ENCODE measurements at regions not wholly inside any gene's neighbourhood (a gene's known extent, or its start where the extent isn't known, plus 50 kb on each side); places are given as distances from the start of the nearest gene placed in this dataset.

DNA sequence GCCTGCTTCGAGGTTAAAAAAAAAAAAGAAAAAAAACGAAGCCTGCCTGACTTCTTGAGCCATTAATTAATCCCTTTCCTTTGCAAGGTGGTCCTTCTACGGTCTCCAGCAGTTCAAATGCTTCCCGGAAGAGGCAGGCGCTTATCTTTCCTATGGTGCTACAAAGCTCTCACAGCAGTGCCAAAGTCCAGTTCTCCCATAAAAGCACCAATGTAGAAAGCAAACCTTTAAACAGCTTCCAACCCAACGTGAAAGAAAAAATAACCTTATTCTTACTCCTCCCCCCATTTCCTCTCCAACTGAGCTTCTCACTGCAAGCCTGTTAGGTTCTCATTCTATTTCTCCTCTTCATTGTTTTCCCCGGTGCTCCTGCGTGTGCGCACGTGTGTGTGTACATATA is 317.4 kb upstream of the SOX11 start:
- no peak overlapping the region for H3K4me3 ChIP-seq
- intact Hi-C loops (cut with DNase I; ENCODE audit: low total_unique reads) = no loop called here
- no peaks in the 10 kb centered on the region for H3K4me1 ChIP-seq
- no peak for DNase-seq
- TF ChIP-seq CTCF (IDR thresholded peaks at IDR 0.05) = no peak
- H3K36me3 ChIP-seq = no peaks in the 10 kb centered on the region
- no peaks in the 10 kb centered on the region for H3K9me3 ChIP-seq
- no peaks in the 10 kb centered on the region for H3K27me3 ChIP-seq
- H3K27ac ChIP-seq = no peak overlapping the region

GRCh38 chr2:5377323-5377722 is 314.9 kb upstream of the SOX11 start:
- intact Hi-C loops (cut with DNase I; ENCODE audit: low total_unique reads) = no loop called here
- Histone ChIP-seq H3K27me3 (no peaks in the 10 kb centered on the region), H3K36me3 (no peaks in the 10 kb centered on the region), H3K4me1 (no peaks in the 10 kb centered on the region), H3K27ac (no peak overlapping the region), H3K4me3 (no peak overlapping the region), H3K9me3 (no peaks in the 10 kb centered on the region)
- no peak for DNase-seq
- no peak for TF ChIP-seq CTCF (IDR thresholded peaks at IDR 0.05)

GRCh38 chr2:5379811-5380210 is 312.4 kb upstream of the SOX11 start:
- no peaks in the 10 kb centered on the region for H3K36me3 ChIP-seq
- intact Hi-C loops (cut with DNase I; ENCODE audit: low total_unique reads) = no loop called here
- no peak for TF ChIP-seq CTCF (IDR thresholded peaks at IDR 0.05)
- no peak for DNase-seq
- no peak overlapping the region for H3K27ac ChIP-seq
- no peaks in the 10 kb centered on the region for H3K27me3 ChIP-seq
- no peak overlapping the region for H3K4me3 ChIP-seq
- no peaks in the 10 kb centered on the region for H3K4me1 ChIP-seq
- H3K9me3 ChIP-seq = no peaks in the 10 kb centered on the region

- intact Hi-C loops (cut with DNase I; ENCODE audit: low total_unique reads) = no loop called here
- H3K4me3 ChIP-seq = no peak overlapping the region
- H3K9me3 ChIP-seq = no peaks in the 10 kb centered on the region
- DNase-seq = no peak
- no peak overlapping the region for H3K27ac ChIP-seq
- no peaks in the 10 kb centered on the region for H3K27me3 ChIP-seq
- no peak for TF ChIP-seq CTCF (IDR thresholded peaks at IDR 0.05)
- no peaks in the 10 kb centered on the region for H3K4me1 ChIP-seq
- no peaks in the 10 kb centered on the region for H3K36me3 ChIP-seq
These were observed 306.6 kb upstream of the SOX11 start for GRCh38 chr2:5385596-5385995.

DNA sequence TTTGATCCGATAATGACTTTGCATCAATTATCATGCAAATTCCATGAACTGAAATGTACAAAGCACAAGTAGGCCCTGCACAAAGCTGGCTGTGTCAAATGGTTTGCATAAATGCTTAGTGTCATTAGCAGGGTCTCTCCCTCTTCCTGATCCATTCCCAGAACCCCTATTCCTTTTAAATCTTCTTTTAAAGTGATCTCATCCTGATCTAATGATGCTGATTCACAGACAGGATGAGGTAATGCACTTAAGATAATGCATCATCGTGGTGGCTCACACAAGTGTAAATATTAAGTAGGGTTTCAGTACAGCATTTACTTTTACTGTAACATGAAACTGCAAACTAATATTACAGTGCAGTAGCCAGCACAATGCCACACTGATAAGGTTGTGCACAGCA is 304.8 kb upstream of the SOX11 start:
- TF ChIP-seq CTCF (IDR thresholded peaks at IDR 0.05) = no peak
- no peaks in the 10 kb centered on the region for H3K4me1 ChIP-seq
- H3K36me3 ChIP-seq = no peaks in the 10 kb centered on the region
- H3K9me3 ChIP-seq = no peaks in the 10 kb centered on the region
- no peak for DNase-seq
- H3K27me3 ChIP-seq = no peaks in the 10 kb centered on the region
- H3K27ac ChIP-seq = no peak overlapping the region
- intact Hi-C loops (cut with DNase I; ENCODE audit: low total_unique reads) = no loop called here
- H3K4me3 ChIP-seq = no peak overlapping the region

DNA sequence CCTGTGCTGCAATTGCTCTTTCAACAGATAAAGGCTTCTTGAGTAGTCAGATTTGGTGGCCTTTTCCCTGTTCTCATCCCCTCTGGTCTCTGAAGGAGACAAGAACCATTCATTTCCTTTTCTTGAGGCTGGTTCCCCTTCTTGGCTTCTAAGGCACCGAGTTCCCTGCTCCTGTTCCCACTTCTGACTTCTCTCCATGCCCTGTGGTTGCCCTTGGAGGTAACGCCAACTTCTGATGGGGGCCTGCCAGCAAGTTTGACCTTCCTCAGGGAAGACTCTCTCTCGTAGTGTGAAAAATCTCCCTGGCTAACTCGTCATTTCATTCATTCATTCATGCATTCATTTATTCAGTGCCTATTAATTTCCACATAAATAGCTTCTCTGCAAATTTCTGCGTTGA is 302.4 kb upstream of the SOX11 start:
- Histone ChIP-seq H3K4me3 (no peak overlapping the region), H3K9me3 (no peaks in the 10 kb centered on the region), H3K36me3 (no peaks in the 10 kb centered on the region), H3K27ac (no peak overlapping the region), H3K4me1 (no peaks in the 10 kb centered on the region), H3K27me3 (no peaks in the 10 kb centered on the region)
- TF ChIP-seq CTCF (IDR thresholded peaks at IDR 0.05) = no peak
- DNase-seq = no peak
- intact Hi-C loops (cut with DNase I; ENCODE audit: low total_unique reads) = no loop called here
